GM15510 (cell line): ENCODE measurements at regions not wholly inside any gene's neighbourhood (a gene's known extent, or its start where the extent isn't known, plus 50 kb on each side); places are given as distances from the start of the nearest gene placed in this dataset.

ENCODE experiments used
- POLR2A ChIP-seq: IDR thresholded peaks from 3 replicates; pipeline ENCODE4 v1.6.1; 2011; ENCODE audit warnings: borderline replicate concordance; ENCODE audit not compliant: insufficient read length; ENCODE audit errors: extremely low read depth

DNA sequence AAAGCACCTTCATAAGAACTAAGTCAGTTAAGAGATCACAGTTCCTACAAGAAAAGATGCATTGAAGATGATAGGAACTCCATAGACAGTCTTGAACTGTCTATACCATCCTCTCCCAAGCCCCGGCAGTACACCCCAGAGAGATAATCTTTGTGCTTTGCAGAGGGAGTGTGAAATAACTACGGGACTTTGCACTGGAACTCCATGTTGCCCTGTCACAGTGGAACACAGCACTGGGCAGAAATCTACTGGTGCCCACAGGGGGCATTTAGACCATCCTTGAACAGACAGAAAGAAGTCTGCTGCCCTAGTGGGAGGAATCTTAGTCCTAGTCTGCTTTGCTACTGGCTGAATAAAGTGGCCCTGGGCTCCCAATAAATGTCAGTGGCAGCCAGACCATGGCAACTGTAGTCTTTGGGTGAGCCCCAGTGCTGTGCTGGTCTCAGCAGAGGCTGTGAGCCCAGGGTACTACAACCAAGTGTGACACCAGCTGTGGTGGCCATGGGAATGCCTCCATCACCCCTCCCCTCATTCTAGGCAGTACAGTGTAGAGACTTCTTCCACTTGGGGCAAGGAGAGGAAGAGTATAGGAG is 107.7 kb upstream of the TMEM168 start:
- no peak for TF ChIP-seq POLR2A

DNA sequence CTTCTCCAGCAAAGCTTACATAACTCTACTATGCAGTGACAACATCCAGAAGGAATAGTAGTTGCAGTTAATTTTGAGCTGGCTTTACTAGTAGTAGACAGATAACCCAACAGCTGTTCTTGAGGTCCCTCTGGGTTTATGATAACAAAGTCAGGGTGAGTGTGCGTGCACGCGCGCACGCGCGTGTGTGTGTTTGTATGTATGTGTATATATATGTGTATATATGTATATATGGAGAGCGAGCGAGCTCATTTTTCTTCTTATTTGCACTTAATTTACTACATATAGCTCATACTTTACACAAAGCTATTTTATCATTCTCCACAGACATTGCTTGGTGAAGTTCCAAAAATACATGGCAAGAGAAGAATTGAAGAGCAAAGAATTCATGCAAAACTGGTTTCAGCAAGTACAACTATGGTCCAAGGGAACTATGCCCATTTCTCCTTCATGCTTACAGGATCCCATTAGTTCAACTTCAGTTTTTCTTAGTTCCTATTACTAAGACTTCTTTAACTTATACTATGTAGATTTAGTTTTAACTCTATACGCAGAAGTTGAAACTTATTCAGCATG is 105.9 kb upstream of the TMEM168 start:
- TF ChIP-seq POLR2A, result no peak

DNA sequence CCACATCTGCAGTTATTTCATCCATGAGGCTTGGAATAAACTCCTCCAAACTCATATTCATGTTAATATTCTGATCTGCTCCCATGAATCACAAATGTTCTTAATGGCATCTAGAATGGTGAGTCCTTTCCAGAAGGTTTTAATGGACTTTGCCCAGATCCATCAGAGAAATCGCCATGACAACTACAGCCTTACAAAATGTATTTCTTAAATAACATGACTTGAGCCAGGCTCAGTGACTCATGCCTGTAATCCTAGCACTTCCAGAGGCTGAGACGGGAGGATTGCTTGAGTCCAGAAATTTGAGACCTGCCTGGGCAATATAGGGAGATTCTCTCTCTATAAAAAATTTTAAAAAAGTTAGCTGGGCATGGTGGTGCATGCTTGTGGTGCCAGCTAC is 102.1 kb upstream of the TMEM168 start:
- TF ChIP-seq POLR2A, result no peak

DNA sequence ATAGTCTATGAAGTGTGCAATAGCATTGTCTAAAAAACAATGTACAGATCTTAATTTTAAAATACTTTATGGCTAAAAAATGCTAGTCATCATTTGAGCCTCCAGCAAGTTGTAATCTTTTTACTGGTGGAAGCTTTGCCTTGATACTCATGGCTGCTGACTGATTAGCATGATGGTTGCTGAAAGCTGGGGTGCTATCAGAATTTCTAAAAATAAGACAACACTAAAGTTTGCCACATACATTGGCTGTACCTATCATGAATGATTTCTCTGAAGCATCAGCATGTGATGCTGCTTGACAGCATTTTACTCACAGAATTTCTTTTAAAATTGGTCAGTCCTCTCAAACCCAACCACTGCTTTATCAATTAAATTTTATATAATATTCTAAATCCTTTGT is 101.5 kb upstream of the TMEM168 start:
- no peak for TF ChIP-seq POLR2A

DNA sequence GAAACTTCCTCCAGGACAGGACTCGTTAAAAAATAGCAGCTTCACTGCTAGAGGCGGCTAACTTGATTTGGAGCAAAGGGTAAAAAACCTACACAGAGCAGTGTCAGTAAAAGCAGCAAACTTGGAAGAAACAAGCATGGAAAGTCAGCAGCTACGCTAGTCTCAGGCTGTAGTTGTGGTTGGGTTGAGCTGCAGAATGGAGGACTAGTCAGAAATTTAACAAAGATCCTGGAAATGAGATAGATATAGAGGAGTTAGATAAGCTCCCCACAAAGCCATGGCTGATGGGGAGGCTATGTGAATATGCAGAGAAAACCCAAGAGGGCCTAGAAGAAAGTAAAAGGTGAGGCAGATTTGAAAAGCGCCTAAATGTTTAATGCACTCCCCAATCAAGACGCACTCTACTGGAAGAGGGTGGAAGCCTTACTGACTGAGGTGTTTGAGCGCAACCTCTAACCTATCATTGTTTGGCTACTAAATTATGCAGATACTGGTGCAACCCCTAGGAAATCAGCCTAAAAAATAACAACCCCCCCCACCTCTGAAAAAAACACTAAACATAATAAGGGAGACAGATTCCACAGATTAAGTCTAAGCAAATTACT is 99.7 kb upstream of the TMEM168 start:
- TF ChIP-seq POLR2A, result no peak

DNA sequence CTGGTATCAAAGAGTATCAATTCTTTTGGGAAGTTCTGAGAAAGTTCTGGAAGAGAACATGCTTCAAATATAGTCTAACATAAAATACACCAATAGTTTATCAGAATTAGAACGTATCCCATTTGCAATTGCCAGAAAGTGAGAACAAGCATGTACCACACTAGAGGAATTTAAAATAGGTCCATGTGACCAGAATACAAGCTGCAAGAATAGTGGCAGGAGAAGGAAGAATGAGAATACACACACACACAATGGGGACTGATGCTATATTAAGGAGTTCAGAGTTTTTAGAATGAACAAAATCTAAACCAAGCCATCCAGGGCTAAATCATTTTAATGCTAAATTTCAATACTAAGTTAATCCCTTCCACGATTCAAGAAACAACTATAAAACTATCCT is 99.1 kb upstream of the TMEM168 start:
- no peak for TF ChIP-seq POLR2A

DNA sequence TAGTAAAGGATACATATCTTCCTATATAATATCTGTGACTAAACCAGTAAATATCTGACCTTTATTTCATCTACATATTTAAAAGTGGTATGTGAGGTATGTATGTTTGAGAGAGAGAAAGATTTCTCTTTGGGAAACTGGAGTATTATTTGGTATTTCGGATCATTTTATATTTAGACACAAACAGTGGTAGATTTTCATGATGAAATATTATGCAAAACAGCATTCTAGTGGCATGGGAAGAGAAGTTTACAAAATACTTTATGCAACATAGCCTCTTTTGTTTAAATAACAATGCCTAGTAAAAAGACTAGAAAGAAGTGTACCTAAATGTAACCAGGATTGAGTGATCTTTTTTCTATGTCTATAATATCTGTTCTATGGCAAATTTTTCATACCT is 98.6 kb upstream of the TMEM168 start:
- no peak for TF ChIP-seq POLR2A

DNA sequence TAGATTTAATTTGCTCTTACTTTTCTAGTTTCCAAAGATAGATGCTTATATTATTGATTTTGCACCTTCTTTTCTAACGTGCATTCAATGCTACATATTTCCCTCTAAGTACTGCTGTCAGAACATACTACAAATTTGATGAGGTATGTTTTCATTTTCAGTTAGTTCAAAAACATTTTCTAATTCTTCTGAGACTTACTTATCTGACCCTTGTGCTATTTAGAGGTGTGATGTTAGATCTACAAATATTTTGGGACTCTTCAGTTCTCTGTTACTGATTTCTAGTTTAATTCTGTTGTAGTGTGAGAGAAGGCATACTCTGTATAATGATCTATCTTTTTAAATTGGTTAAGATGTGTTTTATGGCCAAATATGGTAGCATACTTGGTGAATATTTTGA is 97.8 kb upstream of the TMEM168 start:
- TF ChIP-seq POLR2A, result no peak

DNA sequence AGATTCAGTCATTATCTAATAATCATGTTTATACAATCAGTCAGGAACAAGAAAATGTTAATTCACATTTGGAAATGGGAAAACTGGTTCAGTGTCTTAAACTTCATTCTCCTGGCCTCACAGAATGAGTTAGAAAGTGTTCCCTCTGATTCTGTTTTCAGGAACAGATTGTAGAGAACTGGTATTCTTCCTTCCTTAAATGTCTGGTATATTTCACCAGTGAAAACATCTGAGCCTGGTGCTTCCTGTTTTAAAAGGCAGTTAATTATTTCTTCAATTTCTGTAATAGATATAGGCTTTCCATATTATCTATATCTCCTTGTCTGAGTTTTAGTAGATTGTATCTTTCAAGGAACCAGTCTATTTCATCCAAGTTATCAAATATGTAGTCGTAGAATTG is 97.1 kb upstream of the TMEM168 start:
- no peak for TF ChIP-seq POLR2A

DNA sequence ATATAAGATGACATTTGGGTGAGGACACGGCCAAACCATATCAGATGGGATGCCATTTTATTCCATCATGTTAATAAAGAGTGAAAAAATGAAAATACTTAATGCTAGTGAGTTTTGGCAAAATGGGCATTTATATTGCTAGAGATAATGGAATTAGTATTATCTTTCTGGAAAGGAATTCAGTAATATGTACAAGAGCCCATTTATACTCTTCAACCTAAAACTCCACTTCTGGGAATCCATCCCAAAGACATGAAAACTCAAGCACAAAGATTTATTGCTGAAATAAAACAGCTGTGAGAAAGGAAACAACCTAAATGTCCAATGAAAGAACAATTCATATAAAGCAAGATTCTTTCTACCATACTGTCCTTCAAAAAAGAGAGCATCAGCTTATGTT is 96.0 kb upstream of the TMEM168 start:
- no peak for TF ChIP-seq POLR2A

DNA sequence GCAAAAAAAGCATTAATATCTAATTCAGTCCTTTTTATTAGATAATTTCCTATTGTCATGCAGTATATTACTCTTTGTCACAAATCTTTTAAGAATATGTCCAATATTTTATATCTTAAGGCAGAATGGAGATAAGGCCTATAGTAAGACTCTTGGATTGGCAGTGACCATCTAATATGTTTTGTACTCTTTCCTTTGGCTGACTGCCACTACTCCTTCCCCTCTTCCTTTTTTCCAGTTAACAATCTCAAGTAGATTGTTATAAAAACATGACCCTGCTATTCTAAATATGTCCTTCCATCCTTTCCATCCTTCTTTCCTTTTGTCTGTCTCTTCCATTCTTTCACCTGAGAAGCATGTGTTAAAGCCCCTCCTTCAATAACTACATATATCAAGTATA is 92.8 kb upstream of the TMEM168 start:
- TF ChIP-seq POLR2A, result no peak

DNA sequence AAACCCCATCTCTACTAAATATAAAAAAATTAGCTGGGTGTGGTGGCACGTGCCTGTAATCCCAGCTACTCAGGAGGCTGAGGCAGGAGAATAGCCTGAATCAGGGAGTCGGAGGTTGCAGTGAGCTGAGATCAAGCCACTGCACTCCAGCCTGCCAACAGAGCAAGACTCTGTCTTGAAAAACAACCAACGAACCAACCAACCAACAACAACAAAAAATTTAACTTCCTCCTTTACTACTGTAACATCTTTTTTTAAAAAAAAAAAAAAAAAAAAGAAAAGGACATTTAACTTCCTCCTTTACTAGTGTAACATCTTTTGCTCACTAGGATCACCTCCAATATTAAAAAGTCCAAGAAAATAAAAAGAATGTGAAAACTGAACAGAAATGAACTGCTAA is 92.3 kb upstream of the TMEM168 start:
- no peak for TF ChIP-seq POLR2A

DNA sequence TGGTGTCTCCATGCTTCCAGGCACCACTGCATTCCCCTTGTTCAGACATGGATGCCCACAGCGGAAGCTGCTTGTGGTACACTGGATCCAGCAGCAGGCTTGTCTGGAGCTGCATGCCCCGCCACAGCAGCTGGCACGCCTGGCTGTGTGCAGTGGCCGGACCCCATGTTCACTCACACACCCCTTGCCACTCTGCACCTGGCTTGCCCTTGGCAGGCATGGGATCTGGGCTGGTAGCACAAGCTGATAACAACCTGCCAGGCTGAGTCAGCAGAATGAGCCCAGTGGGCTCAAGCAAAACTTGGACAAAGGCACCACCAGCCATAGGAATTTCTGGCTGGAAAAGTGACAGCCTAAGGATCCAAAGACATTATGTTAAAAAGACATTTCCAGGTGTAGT is 91.8 kb upstream of the TMEM168 start:
- no peak for TF ChIP-seq POLR2A

DNA sequence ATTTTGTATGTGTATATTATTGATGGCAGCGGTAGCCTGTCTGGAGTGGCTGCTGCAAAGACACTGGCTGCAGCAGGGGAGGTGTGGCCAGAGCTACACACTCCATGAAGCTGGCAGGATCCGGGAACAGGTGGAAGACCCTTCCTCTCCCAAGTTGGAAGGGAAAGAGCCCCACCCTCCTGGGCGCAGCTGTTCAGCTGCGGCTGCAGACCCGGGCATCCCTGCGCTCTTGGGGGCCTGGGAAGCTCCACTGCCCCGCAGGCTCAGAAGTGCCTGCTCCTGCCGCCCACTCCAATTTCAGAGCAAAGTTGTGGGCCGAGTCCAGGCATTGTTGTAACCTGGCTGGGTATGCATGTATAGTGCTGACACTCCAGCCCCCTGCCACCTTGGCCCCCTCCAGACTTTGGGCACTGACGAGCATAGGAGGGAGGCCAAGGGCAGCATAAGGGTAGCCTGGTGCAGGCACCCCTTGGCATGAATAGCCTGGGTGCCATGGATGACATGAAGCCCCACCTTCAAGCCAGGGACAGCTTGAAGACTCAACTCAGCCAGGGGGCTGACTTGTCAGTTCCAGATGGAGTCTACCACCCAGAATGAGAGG is 90.7 kb upstream of the TMEM168 start:
- TF ChIP-seq POLR2A, result no peak

DNA sequence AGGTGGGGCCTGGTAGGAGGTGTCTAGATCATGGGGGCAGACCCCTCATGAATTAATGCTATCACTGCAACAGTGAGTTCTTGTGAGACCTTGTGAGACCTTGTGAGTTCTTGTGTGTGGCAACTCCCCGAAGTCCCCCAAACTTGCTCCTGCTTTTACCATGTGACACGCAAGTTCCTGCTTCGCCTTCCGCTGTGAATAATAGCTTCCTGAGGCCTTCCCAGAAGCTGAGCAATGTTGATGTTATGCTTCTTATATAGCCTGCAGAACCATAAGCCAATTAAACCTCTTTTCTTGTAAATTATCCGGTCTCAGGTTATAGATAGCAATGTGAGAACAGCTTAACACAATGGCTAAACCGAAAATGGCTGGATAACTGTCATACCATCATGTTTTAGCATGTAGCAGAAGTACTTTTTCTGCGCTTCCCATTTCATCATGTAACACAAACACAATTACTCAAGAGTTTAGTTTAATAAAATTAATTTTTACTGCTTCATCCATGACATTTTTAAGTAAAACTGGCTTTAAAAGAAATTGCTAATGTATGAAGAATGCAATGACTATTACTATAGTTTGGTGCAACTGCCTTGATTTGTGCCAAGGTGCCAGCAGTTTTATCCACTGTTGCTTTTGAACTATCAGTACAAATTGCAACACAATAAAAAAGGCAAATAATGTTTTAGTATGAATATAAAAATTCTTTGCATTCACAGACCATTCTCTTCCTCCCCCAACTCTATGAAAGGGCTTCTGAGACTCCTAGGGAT is 87.7 kb upstream of the TMEM168 start:
- TF ChIP-seq POLR2A, result no peak
